Body of pancreas (tissue), 4 donors: ENCODE measurements at regions not wholly inside any gene's neighbourhood (a gene's known extent, or its start where the extent isn't known, plus 50 kb on each side); places are given as distances from the start of the nearest gene placed in this dataset.

ENCODE experiments used
- CTCF ChIP-seq, 7 experiments: fragments of 450-650 bp in 4 of 7; fragments of 200-600 bp in 3 of 7; sonication (generic) in 3 of 7; IDR thresholded peaks; one replicate each; pipeline ENCODE4 v1.5.1; 2016 to 2019; ENCODE audit warnings: antibody characterized with exemption in 7 of 7
- POLR2A ChIP-seq, 3 donors: fragments of 450-650 bp; IDR thresholded peaks; one replicate each; pipeline ENCODE4 v1.6.1; 2016; ENCODE audit warnings: antibody characterized with exemption in 3 of 3, mild to moderate bottlenecking in 2 of 3

GRCh38 chr21:35215870-35216269 is 166.8 kb upstream of the RUNX1 start:
- TF ChIP-seq POLR2A (IDR thresholded peaks at IDR 0.05) (no peak), CTCF (IDR thresholded peaks at IDR 0.05) (no peak)
